ENCODE measurements at regions not wholly inside any gene's neighbourhood (a gene's known extent, or its start where the extent isn't known, plus 50 kb on each side); places are given as distances from the start of the nearest gene placed in this dataset.
"Not testable (repeated sequence)": the region's sequence is repeated elsewhere in the genome, so short reads cannot be mapped to it uniquely, and the experiment has no call there.

DNA sequence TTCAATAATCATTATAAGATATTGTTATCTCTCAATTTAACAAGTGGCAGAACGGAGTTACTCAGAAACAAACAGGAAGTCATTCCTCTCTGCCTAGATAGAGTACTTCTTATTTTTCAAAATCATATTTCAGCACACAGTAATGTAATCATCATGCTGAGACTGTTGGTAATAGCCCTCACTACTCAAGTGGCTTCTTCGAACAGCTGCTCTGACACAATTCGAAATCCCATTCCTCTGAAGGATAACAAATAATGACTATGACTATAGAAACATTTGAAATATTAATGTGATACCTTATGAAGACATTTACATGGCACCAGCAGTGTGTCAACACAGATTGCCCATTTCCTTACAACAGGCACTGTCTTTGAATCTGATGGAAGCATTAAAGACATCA, 1249.8 kb downstream of the NSUN3 start:
- DNase-seq, result no peak

DNA sequence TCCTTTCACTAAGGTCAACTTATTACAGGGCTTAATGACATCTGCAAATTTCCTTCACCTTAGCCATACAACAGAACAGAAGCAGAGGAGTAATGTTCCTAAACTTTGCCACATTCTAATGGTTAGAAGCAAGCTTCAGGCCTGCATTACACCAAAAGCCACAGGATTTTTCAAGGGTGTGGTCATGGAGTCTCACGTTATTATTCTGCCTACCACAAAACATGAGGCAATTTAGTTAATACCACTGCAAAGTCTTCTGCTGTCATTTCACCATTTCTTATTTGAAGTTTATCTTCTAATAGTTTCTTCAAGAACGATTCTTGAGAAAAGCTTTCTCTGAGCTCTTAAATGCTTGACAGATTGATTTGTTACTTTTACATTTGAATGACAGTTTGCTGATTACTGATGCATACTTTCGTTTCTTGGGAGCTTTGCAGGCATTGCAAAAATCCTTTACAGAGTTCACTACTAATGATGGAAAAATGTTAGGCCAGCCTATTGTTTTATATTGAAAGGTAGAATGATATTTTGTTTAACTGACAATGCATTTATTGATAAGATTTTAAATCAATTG, 1257.1 kb downstream of the NSUN3 start:
- no peak for DNase-seq

DNA sequence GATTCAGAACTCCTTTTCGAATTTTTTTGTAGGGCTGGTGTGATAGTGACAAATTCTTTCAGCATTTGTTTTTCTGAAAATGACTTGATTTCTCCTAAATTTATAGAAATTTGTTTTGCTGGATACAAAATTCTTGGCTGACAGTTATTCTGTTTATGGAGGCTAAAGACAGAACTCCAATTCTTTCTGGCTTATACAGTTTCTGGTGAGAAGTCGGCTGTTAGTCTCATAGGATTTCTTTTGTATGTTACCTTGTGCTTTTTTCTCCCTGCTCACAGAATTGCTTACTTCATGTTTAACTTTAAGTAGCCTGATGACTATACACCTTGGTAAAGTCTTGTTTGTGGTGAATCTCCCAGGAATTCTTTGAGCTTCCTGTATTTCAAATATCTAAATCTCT, 1264.6 kb downstream of the NSUN3 start:
- DNase-seq, result no peak

DNA sequence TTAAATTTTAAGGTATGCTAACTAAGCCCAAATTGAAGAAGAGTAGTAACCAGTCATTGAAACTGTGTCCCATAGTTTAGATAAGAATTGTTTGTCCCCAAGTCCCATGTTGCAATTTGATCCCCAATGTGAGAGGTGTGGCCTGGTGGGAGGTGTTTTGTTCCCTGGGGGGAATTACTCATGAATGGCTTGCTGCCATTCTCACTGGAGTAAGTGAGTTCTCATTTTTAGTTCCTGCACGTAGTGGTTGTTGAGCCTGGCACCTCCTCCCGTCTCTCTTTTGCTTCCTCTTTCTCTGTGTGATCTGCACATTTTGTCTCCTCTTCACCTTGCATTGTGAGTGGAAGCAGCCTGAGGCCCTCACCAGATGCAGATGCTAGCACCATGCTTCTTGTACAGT, 1271.0 kb downstream of the NSUN3 start:
- DNase-seq, result no peak

DNA sequence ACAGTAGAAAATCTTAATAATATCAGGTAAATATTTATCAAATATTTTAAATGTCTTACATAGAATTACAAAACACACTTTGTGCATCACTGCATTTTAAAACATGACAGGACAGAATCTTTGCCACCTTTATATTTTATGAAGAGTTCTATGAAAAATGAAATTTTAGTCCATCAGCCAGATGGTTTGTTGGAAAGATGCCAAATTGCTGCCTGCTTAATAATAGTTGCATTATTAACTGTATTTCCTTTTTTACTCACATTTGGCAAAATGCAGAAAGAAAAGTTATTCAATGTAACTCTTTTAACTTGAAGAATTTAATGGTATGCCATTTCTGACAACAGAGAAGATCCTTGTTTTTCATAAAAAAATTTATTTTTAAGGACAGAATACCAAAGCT, 1271.6 kb downstream of the NSUN3 start:
- no peak for DNase-seq

- DNase-seq, result no peak
Observed at GRCh38 chr3:95335517-95335916, 1272.7 kb downstream of the NSUN3 start.

GRCh38 chr3:95338446-95338845, 1275.6 kb downstream of the NSUN3 start:
- DNase-seq, result no peak

GRCh38 chr3:95341314-95341713, 1278.5 kb downstream of the NSUN3 start:
- no peak for DNase-seq

DNA sequence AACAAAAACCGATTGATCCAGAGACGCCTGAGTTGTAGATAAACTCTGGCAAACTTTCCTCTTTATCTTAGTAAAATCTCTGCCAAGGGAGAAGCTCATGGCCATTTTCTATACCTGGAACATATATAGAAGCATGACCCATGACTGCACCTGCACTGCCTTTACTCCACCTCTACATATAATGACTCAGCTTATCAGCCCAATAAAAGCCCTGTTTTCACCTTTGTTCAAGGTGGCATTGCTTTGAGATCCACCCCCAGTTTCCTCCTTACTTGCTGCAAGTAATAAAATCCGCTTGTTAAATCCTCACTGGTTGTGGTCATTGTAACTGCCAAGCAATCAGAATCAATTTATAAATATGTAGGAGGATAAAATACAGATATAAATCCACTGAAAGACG, 1280.4 kb downstream of the NSUN3 start:
- no peak for DNase-seq

GRCh38 chr3:95343767-95344166, 1280.9 kb downstream of the NSUN3 start:
- DNase-seq, result no peak

- DNase-seq, result not testable (repeated sequence)
Observed at GRCh38 chr3:95347936-95348335, 1285.1 kb downstream of the NSUN3 start.

GRCh38 chr3:95348879-95349278, 1286.0 kb downstream of the NSUN3 start:
- no peak for DNase-seq

GRCh38 chr3:95350049-95350448, 1287.2 kb downstream of the NSUN3 start:
- DNase-seq, result no peak

- DNase-seq, result no peak
Observed at GRCh38 chr3:95351158-95351557, 1288.3 kb downstream of the NSUN3 start.

DNA sequence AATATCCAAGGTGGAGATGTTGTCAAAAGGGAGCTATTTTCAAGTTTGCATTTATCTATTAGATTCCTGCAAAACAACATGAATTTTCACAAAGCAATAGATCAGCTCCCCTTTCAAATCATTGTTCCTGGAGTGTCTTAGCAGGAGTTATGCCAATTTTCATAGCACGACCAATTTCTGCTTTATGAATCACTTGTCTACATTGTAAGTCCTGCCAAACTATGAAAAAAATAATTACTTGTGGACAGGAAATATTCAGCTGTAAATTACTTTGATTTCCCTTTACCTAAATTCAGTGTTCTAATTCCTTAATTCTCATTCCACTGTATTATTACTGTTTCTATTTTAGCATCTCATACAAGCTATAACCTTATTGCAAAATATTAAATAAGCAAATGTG, 1289.6 kb downstream of the NSUN3 start:
- no peak for DNase-seq

GRCh38 chr3:95354489-95354888, 1291.6 kb downstream of the NSUN3 start:
- DNase-seq, result no peak

GRCh38 chr3:95356764-95357501, 1294.1 kb downstream of the NSUN3 start:
- no peak for DNase-seq

DNA sequence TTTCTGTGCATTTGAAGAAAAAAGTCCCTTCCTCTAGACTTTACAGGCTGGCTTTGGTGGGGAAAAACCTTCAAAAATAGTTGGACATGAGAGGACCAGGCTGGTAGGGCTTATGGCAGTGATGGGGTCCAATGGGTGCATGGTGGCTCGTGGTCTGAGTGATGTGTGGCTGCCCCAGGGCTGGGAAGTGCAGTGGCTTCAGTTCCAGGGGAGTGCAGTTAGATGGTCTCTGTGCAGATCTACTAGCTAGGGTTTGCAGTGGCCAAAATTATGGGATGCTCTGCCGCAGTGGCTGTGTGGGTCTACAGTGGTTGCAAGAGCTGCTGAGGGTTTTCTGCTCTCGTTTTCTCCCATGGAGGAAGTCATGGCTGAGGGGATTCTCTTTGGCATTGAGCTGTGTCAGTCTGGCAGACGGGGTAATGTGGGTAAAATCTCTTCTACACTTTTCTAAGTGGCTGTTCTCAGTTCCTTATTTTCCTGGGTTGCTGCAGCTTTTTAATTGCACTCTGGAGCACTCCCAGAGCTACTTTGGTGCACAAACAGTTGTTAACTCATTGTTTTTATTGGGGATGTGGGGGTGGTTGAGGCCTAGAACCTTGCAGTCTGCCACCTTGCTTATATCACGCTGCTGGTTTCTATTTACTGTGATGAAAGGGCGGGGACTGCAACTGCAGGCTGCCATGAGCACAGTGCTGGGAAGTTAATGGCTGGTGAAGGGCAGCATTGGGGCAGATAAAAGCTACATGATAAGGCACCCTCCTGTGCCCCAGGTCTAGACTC, 1324.6 kb downstream of the NSUN3 start:
- no peak for DNase-seq

- no peak for DNase-seq
Observed at GRCh38 chr3:95389725-95390313, 1327.0 kb downstream of the NSUN3 start.

DNA sequence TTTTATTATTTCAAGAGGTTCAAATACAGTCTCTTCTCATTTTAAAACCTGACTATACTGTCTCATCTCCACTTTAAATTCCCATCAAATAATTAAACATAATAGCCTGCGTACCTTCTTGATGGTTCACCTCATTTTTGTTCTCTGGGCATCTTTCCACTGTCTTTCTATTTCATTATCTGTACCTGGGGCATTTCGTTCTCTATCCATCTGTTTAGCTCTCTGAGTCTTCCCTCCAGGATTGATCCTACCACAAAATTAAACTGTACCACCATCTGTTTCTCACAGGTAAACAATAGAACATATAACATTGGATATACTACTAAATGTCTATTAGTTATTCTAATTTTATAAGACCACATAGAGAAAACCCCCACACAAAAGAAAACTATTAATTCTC, 1331.4 kb downstream of the NSUN3 start:
- DNase-seq, result no peak

- DNase-seq, result no peak
Observed at GRCh38 chr3:95399585-95399984, 1336.7 kb downstream of the NSUN3 start.

DNA sequence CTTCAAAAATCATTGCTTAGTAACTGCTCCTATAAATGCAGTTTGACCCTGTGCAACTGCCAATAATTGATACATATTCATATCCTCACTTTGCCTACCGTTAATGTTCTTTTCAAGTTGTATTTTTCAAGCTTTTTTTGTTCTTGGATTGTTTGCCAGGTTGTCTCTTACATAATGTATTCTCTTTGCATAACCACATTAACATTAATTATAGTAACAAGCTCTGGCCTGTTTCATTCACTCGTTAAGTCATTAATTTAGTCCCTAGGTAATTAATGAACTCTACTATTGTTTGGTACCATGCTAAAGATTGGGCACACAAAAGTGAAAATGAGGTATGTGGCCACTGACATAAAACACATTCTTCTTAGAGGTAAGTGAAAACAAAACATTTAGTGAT, 1338.8 kb downstream of the NSUN3 start:
- no peak for DNase-seq

DNA sequence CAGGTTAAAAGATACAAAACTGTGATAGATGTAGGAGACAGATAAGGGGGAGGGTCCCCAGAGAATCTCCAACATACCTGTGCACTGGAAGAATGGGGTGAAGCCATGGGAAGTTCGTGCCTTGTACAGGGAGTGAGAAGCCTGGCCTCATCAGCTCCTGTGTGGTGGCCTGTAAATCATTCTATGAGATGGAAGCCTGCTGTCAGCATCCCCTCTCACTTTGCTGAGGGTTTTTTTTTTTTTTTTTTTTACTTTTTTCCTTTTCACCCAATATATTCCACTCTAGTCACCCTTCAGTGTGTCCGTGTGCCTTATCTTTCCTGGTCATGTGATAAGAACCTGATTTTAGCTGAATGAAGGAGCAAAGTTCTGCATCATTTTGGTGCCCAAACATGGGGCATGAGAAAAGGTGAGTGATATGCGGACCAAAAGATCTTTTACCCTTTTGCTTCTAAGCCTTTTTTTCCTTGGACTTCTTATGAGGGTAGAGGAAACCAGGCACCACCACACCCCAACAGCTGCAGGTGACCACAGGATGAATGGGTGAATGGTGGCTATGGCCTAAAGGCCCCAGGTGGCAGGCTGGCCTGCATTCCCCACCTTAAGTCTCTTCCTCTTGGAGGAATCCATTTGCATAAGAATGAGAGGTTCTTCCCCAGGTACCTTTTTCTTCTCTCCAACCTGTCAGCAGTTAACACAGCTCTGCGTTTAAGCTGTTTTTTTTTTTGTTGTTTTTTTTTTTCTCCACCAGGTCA, 1345.0 kb downstream of the NSUN3 start:
- DNase-seq, result no peak

Measured in 8988T (cell line).